ENCODE measurements at regions not wholly inside any gene's neighbourhood (a gene's known extent, or its start where the extent isn't known, plus 50 kb on each side); places are given as distances from the start of the nearest gene placed in this dataset.
A peak's percentile ranks its signal among the peaks of the same experiment; 100 is the strongest.

DNA sequence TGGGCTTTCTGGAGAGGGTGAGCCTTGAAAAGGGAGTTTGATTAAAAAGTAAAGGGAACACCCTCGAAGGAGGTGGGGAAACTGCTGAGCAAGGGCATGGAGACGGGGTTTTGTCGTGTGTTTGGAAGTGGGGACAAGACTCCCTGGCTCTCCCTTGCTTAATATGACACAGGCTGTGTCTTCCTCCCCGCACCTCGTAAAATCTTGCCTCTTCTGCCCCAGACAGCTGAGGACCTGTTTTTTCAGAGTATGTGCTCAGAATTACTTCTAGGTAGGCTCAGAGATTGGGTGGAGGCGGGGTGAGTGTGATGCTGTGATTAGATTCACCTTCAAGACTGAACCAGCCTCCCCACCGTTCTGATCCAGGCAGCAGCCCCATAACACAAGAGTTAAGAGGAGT, 244.4 kb upstream of the TLE3 start:
- DNase-seq = no peak

DNA sequence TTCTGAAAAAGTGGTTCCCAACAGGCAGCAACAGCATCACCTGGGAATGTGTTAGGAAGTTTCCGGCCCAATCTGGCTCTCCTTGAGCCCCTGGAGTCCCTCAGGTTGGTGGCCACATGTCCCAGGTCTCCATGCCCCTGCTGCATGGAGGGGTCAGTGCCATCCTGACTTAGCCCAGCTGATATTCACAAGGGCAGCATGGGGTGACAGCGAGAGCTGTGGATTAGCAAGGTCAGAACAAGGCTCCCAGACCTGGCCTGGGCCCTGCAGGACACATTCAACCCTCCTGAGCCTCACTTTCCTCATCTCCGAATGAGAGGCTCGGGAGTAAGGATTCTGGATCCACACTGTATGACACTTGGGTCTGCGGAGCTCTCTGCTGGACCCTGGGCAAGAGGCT, 243.8 kb upstream of the TLE3 start:
- no peak for DNase-seq

DNA sequence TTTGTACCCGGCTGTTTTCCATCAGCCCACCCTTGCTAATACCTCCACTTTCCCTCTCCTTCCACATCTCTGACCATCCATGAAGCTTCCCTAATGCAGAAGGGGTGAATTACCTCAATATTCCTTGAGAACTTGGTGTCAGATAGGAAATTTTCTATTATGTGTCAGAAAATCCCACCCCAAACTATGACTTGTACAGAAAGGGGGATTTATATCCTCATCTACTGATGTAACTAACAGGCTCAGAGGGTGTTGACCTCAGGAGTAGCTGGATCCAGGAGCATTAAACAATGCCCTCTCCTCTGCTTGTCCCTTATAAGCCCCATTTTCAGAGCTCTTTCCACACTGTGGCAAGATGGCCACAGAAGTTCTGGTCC, 242.8 kb upstream of the TLE3 start:
- DNase-seq = no peak

DNA sequence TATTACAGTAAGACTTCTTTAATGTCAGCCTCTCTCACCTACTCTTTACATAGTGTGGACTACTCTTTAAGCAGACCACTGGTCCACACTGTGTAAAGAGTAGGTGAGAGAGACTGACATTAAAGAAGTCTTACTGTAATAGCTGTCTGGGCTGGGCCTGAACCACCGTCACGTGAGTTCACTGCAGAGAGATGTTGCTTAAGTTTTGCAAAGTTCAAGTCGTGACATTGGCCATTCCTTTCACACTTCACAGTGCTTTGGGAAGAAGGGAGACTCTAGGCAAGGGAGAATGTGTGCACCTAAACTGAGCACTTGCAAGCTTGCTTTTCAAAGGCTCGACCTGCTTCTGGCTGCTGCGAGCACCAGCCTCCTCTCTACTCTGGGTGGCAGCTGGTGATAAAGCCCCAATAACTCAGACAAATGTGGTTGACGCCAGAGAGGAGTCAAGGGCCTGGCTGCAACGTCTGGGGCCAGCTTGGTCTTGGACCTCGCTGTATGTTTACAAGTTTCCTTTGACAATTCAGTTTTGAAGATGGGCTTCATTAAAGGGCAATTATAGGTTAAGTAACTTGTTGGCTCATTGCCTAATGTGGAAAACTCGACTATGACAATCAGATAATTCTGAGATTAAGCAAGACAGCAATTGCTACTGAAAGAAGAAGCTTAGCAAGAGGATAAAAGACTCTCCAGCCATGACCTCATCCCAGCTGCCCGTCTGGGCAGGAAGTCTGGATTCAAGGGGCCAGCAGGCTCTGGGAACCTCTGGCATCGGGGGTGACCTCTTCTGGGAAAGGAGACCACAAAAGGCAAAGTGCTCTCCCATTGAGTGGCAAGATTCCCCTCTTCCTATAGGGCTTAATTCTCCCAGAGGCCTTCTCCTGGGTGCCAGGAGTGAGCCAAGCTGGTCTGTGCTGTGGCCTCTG, 242.1 kb upstream of the TLE3 start:
- no peak for DNase-seq

DNA sequence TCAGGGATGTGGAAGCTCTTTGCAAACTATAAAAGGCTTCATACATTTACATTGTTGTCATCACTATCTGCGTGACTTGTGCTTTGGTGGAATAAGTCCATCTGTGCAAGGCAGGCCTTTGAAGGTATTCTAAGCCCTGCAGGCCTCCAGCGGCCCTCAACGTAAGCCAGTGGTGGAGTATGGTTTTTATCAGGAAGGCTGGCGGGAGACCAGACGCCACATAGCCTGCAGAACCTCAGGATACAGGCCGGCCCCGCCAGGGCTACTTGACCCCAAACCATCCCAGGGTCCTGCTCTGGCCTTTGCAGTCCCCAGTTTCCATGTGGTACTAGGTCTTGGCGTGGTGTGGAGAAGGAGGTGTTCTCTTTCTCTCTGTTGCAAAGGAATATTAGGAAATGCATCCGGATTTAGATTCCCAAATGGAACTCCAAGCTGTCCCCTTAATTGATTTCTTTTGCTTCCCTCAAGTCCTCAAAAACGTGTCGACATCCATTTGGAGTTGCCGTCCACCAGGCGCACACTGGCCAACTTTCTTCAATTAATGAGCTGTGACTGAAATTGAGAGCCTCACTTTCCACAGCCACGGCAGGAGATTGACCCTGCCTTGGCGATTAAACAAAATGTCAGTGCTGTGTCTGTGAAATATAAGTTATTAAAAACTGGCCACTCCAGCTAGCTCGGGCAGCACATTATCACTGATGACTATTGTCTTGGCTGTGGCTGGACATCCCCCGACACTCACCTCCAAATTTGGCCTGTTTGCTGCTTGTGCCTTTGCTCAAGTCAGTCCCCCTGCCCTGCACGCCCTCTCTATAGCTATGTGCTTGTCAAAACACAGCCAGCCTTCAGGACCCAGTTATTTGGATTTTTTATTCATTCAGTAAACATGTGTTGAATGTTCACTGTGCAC, 239.8 kb upstream of the TLE3 start:
- DNase-seq = no peak

DNA sequence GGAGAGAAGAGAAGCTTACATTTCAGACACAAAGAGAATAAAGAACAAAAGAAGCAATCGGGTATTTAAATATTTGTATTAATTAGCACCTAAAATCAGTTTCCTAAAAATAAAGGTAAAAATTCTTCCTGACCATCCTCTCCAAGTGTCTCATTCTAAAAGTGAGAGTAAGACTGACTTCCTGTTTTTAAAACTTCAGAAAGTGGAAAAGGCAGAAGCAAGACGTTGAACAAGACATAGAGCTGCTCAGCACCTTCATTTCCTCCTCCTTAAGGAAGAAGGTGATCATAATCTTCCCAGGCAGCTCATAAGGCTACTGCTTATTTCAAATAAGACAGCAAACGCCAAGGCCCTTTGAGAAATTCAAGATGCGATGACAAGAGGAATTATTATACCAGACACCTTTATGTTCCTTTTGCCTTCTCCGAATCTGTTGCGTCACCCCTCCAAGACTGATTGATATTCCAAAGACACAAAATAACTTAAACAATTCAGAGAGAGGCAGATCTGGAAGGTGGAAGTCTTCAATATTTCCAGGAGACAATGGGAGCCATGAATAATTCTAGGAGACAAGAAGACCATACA, 238.8 kb upstream of the TLE3 start:
- no peak for DNase-seq

DNA sequence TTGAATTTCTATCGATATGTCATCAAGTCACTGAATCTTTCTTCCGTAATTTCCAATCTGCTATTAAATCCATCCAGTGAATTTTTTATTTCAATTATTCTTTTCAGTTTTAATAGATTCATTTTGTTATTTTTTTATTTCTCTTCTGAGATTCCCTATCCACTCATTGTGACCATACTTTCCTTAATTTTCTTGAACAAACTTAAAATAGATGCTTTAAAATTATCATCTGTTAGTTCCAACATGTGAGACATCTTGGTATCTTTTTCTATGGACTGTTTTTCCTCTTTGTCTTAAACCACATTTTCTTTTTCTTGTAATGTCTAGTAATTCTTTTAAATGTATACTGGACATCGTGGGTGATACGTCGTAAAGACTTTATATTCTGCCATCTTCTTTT, 236.6 kb upstream of the TLE3 start:
- DNase-seq = no peak

DNA sequence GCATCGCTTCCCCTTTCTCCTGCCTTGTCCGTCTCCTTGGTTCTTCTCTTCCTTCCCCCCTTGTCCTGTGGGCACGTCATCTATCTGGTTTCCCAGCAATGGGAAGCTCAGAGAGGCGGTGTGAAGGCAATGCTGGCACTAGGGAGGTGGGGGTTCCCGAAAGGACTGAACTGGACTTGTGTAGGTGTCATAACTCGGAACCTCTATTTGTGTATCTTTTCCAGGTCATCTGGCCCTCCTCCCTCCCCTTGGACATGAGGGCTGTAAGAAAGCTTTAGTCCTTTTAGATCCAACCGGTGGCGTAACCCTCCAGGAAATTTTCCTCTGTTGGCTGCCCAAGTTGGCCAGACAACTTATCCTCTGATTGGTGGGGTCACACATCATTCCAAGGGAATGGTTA, 231.5 kb upstream of the TLE3 start:
- no peak for DNase-seq

DNA sequence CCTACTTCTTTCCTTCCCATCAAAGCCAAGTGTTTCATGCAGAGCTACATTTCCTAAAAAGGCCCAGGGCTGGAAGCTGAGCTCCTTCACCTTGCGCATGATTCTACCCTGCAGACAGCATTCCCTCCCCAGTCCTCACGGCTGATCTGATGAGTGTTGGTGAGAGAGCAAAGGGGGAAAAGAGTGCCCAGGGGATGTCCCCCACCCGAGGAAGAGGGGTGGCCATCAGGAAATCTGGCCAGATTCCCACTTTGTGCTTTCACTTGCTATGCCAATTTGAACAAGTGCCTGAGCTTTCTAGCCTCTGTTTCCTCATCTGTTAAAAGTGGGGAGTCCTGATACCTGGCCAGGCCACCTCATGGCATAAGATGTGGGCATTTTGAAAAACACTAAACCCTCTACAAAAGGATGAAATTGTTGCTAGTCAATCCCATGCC, 231.0 kb upstream of the TLE3 start:
- no peak for DNase-seq

DNA sequence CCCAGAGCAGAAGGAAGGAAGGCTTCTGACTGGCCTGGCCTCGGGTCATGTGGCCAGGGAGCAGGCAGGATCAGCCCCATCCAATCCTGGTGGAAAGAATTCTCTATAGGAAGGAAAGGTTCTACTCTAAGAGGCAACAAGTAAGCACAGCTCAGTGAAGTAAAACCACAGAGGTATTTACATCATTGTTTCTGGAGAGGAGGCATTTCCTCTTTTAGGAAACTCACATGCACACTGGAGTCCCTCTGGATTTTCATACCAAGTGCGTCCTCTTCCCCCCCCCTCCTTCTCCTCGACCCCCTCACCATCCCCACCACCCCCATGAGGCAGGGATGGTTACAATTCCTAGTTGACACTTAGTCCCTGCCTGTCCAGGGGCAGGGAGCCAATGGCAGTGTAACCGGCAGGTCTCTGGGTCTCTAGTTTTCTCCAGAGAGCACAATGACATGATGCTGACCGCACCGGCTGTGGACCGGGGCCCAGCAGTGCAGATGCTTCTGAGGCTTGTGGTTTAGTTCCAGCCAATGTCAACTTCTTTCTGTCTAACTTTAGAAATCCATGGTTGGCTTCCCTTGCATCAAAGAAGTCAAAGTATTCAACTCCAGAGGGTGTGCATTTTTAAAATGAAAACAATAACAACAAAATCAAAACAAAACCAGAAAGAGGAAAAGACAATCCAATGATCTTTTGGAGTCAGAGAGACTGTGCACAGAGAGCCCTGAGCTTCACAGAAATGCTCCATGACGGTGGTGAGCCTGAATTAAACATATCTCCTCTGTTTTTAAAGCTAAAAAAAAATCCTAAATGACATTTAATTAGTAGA, 230.3 kb upstream of the TLE3 start:
- DNase-seq = no peak

DNA sequence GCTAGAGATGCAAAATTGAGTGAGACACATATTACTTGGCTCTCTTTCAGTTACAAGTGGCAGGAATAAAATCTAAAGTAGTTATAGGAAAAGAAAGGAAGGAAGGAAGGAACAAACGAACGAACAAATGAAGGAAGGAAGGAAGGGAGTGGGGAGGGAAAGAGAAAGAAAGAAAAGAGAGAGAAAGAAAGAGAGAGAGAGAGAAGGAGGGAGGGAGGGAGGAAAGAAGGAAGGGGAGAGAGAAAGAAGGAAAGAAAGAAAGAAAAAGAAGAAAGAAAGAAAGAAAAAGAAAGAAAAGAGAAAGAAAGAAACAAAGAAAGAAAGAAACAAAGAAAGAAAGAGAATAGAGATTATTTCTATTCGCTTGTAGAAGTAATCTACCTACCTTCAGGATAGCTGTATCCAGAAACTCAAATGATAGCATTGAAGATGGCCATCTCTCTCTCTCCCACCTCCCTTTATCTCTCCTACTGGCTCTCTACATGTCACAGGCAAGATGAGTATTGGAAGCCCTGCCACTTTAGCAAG, 229.7 kb upstream of the TLE3 start:
- DNase-seq = no peak

DNA sequence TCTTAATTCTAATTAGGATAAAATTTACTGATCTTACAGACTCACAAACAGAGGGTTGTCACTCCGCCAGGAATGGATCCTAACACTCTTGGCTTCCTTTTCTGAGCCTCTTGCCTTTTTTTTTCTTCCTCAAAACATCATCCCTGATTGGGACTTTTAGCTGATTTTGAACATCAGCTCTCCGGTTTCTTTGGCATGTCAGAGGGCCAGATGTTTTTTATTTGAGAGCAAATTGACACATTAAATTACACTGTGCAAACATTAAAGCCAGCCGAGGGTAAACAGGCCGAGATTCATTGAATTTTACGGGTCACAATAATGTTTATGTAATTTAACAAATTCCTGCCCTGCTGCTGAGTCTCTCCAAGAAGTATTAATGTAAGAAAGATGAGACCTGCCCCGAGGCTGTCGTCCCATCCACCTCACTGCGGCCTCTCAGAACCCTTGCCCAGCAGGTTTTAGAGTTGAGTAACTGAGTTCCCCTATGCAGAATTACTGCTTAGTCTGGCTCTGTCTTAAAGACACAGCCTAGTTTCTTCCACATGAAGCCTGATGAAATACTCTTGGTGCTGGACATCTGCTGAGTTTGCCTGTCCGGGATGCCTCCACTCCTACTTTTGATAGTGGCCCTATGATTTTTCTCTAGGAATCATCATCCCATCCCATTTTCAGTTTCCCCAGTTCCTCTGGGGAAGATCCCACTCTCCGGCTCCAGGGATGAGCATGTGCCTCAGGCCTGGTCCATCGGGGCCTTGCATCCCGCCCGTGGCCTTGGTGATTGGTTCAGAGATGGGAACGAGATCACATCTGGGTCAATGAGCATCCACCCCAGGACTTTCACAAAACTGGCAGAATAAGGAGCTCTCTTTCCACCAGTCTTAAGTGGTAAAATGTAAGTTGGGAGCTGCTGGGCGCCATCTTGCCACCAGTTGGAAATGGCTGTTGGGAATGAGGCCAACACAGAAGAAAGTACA, 226.6 kb upstream of the TLE3 start:
- peak; percentile 38 for DNase-seq

DNA sequence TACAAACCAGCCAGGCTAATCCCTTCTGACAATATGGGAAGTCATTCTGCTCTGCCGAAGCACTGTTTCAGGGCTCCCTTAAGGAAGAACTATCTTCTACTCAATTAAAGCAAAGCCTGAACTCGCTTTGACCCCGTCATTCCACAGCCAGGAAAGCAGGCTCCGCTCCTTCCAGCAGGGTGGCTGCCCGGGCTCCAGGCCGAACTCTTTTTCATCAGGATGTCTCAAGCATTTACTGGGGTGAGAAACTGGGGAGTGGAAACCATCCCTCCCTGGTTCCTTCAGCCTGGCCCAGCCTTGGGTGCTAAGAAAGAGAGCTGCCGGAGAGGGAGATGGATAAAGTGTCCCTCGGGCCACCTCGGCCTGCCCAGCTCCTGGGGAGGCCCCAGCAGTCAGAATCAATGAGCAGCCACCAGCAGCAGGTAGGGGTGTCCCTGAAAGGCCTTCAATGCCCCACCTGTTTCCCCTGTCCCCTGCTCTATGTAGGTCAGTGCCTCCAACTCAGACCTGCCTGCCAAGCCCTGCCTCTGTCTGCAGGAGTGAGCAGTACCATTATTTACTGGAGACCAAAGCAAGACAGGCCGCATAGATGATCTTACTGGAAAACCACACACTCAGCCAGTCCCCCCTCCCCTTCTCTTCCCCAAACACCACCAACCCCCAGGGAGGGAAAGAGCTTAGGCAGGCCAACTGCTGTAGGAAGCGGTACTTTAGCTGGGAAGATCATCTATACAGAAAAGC, 225.6 kb upstream of the TLE3 start:
- no peak for DNase-seq

DNA sequence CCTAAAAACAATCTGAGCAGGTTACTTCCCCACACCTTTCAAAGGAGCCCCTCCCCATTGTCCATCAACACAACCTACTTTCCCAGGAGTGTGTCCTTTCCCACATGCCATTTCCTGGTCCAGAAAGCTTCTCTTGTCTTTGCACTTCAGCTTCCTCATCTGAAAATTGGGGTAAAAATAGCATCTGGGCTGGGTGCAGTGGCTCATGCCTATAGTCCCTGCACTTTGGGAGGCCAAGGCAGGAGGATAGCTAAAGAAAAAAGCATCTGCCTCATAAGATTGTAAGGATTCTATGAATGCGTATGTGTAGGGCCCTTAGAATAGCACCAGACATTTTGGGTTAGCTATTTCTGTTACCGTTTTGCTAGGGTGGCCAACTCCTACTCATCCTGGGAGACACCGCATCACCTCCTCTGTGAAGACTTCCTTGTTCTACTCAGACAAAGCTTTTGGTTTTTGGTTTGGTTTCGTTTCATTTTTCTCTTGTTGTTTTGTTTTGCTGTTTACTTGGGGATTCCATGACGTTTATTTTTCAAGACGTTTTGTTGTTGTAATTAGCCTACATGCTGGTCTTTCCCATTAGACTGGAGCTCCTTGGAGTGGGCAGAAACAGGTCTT, 224.4 kb upstream of the TLE3 start:
- DNase-seq = no peak

DNA sequence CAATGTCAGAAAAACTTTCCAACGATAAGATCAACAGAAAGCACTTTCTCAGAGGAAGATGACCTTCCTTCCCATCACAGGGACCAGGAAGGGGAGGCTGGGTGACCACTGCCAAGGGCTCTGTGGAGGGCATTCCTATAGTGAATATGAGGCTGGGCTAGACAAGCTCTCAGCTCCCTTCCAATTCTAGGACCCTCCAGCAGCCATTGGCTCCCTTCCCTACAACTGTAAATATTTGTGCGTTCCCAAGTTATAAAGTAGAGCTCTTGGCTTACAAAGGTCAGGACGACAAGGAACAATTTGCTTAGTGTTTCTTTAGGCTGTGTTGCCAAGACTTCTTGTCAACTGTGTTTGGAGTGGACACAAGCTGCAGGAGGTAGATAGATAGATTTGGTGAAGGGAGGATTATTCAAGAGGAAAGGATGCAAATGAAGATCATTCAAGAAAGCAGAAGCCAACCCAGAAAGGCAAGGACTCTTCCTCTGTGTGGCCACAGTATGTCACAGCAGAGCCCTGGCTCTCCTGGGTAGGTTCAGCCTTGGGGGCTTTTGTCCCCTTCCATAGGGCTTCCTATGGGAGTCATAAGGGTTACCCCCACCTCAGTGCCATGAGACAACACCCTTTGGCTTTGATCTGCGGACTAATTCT, 223.6 kb upstream of the TLE3 start:
- DNase-seq = no peak

DNA sequence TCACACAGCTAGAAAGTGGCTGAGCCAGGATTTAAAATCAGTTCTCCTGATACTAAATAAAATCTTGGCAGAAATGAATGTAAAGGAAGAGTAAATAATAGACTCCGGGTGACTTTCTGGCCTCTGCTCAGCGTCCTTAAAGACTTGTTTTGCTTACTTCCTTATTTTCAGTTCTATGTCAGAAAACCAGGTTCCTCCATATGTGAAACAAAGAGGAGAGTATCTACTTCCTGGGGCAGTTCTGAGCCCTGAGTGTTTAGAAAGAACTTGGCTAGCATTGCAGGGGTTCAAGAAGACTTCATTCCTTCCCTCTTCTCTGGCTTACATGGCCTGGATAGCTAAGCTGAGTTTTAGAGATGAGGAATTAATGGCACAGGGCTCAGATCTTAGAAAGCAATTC, 222.8 kb upstream of the TLE3 start:
- no peak for DNase-seq

DNA sequence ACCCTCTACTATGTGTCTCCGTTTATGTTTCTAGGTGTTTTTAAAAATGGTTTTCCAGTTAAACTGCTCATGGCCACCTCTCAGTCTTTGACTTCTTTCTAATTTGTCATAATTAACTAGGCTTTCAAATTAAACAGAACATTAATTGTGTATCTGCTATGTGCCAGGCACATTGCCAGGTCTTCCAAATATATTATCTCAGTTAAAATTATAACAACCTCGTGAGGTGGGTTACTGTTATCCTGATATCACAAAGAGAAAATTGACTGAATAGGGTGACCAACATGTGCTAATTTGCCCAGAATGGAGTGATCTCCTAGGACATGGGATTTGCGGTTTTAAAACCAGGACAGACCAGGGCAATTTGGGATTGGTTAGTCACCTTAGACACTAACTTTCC, 222.4 kb upstream of the TLE3 start:
- DNase-seq = no peak

DNA sequence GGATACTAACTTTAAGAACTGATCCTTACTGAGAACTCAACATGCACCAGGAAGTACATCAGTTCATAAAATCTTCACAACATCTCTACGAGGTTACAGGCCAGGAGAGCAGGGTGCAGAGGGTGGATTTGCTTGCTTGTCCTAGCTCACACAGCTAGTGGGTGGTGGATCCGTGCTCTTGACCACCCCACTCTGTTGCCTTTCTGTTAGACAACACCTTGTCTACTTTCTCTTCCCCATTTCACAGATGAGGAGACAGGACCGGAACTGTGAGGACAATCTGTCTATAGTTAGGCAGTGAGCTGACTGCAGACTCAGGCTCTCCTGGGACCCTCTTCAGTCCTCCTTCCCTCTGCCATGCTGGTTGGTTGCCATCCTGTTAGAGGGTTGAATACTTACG, 221.7 kb upstream of the TLE3 start:
- no peak for DNase-seq

All from T1000 (cell line).